T-helper 1 cell treated with Interleukin-12 subunit alpha and Interleukin-12 subunit beta and Interleukin-4 antibody, amounts not matched to agents 30 ng/mL and 1 ng/mL, for 36 hours (primary cell): ENCODE measurements at regions not wholly inside any gene's neighbourhood (a gene's known extent, or its start where the extent isn't known, plus 50 kb on each side); places are given as distances from the start of the nearest gene placed in this dataset.
"Not testable (repeated sequence)": the region's sequence is repeated elsewhere in the genome, so short reads cannot be mapped to it uniquely, and the experiment has no call there.

Experiments
- intact Hi-C: fragments of 100-400 bp; cut with micrococcal nuclease; formaldehyde crosslinking; loops from one replicate; pipeline ENCODE4 v1.15.1; 2024

- intact Hi-C loops, result no loop called here
These were observed 73.9 kb downstream of the RMI1 start for GRCh38 chr9:84054341-84055010.

GRCh38 chr9:84057662-84058061 is 77.1 kb downstream of the RMI1 start:
- intact Hi-C loops, result no loop called here

GRCh38 chr9:84059936-84060335 is 79.3 kb downstream of the RMI1 start:
- intact Hi-C loops, result no loop called here

- intact Hi-C loops, result no loop called here
These were observed 81.1 kb downstream of the RMI1 start for GRCh38 chr9:84061613-84062193.

GRCh38 chr9:84062538-84062937 is 81.9 kb downstream of the RMI1 start:
- intact Hi-C loops, result no loop called here

- intact Hi-C loops, result no loop called here
These were observed 87.2 kb downstream of the RMI1 start for GRCh38 chr9:84067821-84068220.

GRCh38 chr9:84068872-84069271 is 88.3 kb downstream of the RMI1 start:
- intact Hi-C loops, result no loop called here

GRCh38 chr9:84070590-84070989 is 90.0 kb downstream of the RMI1 start:
- intact Hi-C loops, result no loop called here

GRCh38 chr9:84072621-84073180 is 92.1 kb downstream of the RMI1 start:
- intact Hi-C loops, result no loop called here

- intact Hi-C loops, result no loop called here
These were observed 94.4 kb downstream of the RMI1 start for GRCh38 chr9:84075004-84075403.

GRCh38 chr9:84076384-84076783 is 95.8 kb downstream of the RMI1 start:
- intact Hi-C loops, result no loop called here

GRCh38 chr9:84077816-84078215 is 97.2 kb downstream of the RMI1 start:
- intact Hi-C loops, result not testable (repeated sequence)

GRCh38 chr9:84079994-84080393 is 99.4 kb downstream of the RMI1 start:
- intact Hi-C loops, result no loop called here

GRCh38 chr9:84101964-84102632 is 121.5 kb downstream of the RMI1 start:
- intact Hi-C loops, result no loop called here

- intact Hi-C loops, result no loop called here
These were observed 123.2 kb downstream of the RMI1 start for GRCh38 chr9:84103651-84104377.

- intact Hi-C loops, result no loop called here
These were observed 126.5 kb downstream of the RMI1 start for GRCh38 chr9:84107081-84107480.

GRCh38 chr9:84107995-84108394 is 127.4 kb downstream of the RMI1 start:
- intact Hi-C loops, result no loop called here

- intact Hi-C loops, result no loop called here
These were observed 131.1 kb downstream of the RMI1 start for GRCh38 chr9:84111726-84112125.

- intact Hi-C loops, result no loop called here
These were observed 141.5 kb downstream of the RMI1 start for GRCh38 chr9:84121991-84122523.

- intact Hi-C loops, result no loop called here
These were observed 142.0 kb downstream of the RMI1 start for GRCh38 chr9:84122572-84122971.

GRCh38 chr9:84123648-84124406 is 143.2 kb downstream of the RMI1 start:
- intact Hi-C loops, result no loop called here
